HEK293 (cell line): ENCODE measurements at regions not wholly inside any gene's neighbourhood (a gene's known extent, or its start where the extent isn't known, plus 50 kb on each side); places are given as distances from the start of the nearest gene placed in this dataset.

ENCODE experiments used
- CTCF ChIA-PET: fragments of 350-600 bp; formaldehyde crosslinking; extraction: SDS; loops from one replicate; lab custom pipeline; 2021; ENCODE audit warnings: antibody characterized with exemption; lab: Yijun Ruan, JAX
- POLR2A ChIA-PET: fragments of 300-600 bp; formaldehyde crosslinking; extraction: SDS; loops from one replicate; lab custom pipeline; 2020; ENCODE audit warnings: antibody characterized with exemption, inconsistent platforms; lab: Yijun Ruan, JAX
- H3K27ac ChIP-seq: fragments of 200-500 bp; sonication (Bioruptor generic); 2 replicates; pipeline ENCODE4 v1.5.1; 2014; ENCODE audit warnings: low read depth, low read length, control low read depth, inconsistent platforms; ENCODE audit errors: extremely low read depth
- H3K36me3 ChIP-seq, 2 experiments: fragments of 200-500 bp in 1 of 2; sonication (Bioruptor generic) in 1 of 2; 1 replicate in 1 of 2; 2 replicates in 1 of 2; pipeline ENCODE4 v1.5.1; 2014 to 2017; ENCODE audit warnings: inconsistent platforms in 2 of 2, low read length in 2 of 2; ENCODE audit not compliant: control insufficient read depth in 2 of 2, insufficient read depth in 1 of 2
- H3K4me1 ChIP-seq: fragments of 200-500 bp; sonication (Bioruptor generic); 2 replicates; pipeline ENCODE4 v1.5.1; 2014; ENCODE audit warnings: mild to moderate bottlenecking, low read length, inconsistent platforms; ENCODE audit not compliant: control insufficient read depth, insufficient read depth
- H3K4me3 ChIP-seq: 2 replicates; pipeline ENCODE4 v1.5.1; 2011; ENCODE audit warnings: low read depth, mild to moderate bottlenecking, control low read depth, low read length, moderate library complexity
- H3K9me3 ChIP-seq: fragments of 200-500 bp; sonication (Bioruptor generic); 2 replicates; pipeline ENCODE4 v1.5.1; 2014; ENCODE audit warnings: low read depth, low read length, inconsistent platforms; ENCODE audit not compliant: control insufficient read depth, insufficient read depth
- IKZF3 ChIP-seq: fragments of 450-650 bp; IDR thresholded peaks from 2 replicates; pipeline ENCODE4 v1.5.0; 2018; ENCODE audit warnings: missing biosample characterization, mild to moderate bottlenecking, missing genetic modification characterization, moderate library complexity
- RBAK ChIP-seq: fragments of 450-650 bp; formaldehyde crosslinking; IDR thresholded peaks from 2 replicates; pipeline ENCODE4 v1.5.1; 2016; ENCODE audit warnings: missing biosample characterization, missing genetic modification characterization
- ZBTB7A ChIP-seq: fragments of 450-650 bp; formaldehyde crosslinking; IDR thresholded peaks from 2 replicates; pipeline ENCODE4 v1.5.1; 2016; ENCODE audit warnings: low read depth, missing biosample characterization, missing genetic modification characterization
- ZBTB8A ChIP-seq: fragments of 450-650 bp; formaldehyde crosslinking; IDR thresholded peaks from 2 replicates; pipeline ENCODE4 v1.5.1; 2016; ENCODE audit warnings: missing biosample characterization, missing genetic modification characterization
- ZNF211 ChIP-seq: fragments of 450-650 bp; formaldehyde crosslinking; IDR thresholded peaks from 2 replicates; pipeline ENCODE4 v1.5.1; 2016; ENCODE audit warnings: low read depth, missing biosample characterization, missing genetic modification characterization
- ZNF311 ChIP-seq: fragments of 450-650 bp; formaldehyde crosslinking; IDR thresholded peaks from 2 replicates; pipeline ENCODE4 v1.5.1; 2017; ENCODE audit warnings: missing biosample characterization, missing genetic modification characterization, borderline replicate concordance
- ZNF350 ChIP-seq: fragments of 450-650 bp; formaldehyde crosslinking; IDR thresholded peaks from 2 replicates; pipeline ENCODE4 v1.5.0; 2017; ENCODE audit warnings: missing biosample characterization, mild to moderate bottlenecking, missing genetic modification characterization
- ZNF433 ChIP-seq: fragments of 450-650 bp; formaldehyde crosslinking; IDR thresholded peaks from 2 replicates; pipeline ENCODE4 v1.5.1; 2016; ENCODE audit warnings: missing biosample characterization, missing genetic modification characterization, low read depth
- ZNF488 ChIP-seq: fragments of 450-650 bp; formaldehyde crosslinking; IDR thresholded peaks from 2 replicates; pipeline ENCODE4 v1.5.1; 2016; ENCODE audit warnings: missing biosample characterization, missing genetic modification characterization
- ZNF513 ChIP-seq: fragments of 450-650 bp; IDR thresholded peaks from 2 replicates; pipeline ENCODE4 v1.5.1; 2018; ENCODE audit warnings: missing biosample characterization, missing genetic modification characterization
- ZNF529 ChIP-seq: fragments of 450-650 bp; formaldehyde crosslinking; IDR thresholded peaks from 2 replicates; pipeline ENCODE4 v1.5.1; 2017; ENCODE audit warnings: missing genetic modification characterization, missing biosample characterization; ENCODE audit not compliant: insufficient replicate concordance
- ZNF530 ChIP-seq: fragments of 450-650 bp; formaldehyde crosslinking; IDR thresholded peaks from 2 replicates; pipeline ENCODE4 v1.5.1; 2016; ENCODE audit warnings: low read depth, missing biosample characterization, missing genetic modification characterization
- ZNF561 ChIP-seq: fragments of 450-650 bp; IDR thresholded peaks from 2 replicates; pipeline ENCODE4 v1.5.1; 2018; ENCODE audit warnings: missing biosample characterization, missing genetic modification characterization, borderline replicate concordance
- ZNF658 ChIP-seq: fragments of 450-650 bp; formaldehyde crosslinking; IDR thresholded peaks from 2 replicates; pipeline ENCODE4; 2016; ENCODE audit warnings: missing biosample characterization, missing genetic modification characterization
- ZNF701 ChIP-seq: fragments of 450-650 bp; formaldehyde crosslinking; IDR thresholded peaks from 2 replicates; pipeline ENCODE4 v1.5.1; 2016; ENCODE audit warnings: missing biosample characterization, missing genetic modification characterization
- ZNF792 ChIP-seq: fragments of 450-650 bp; formaldehyde crosslinking; IDR thresholded peaks from 2 replicates; pipeline ENCODE4 v1.5.1; 2016; ENCODE audit warnings: missing biosample characterization, missing genetic modification characterization
- ZNF830 ChIP-seq: fragments of 450-650 bp; IDR thresholded peaks from 2 replicates; pipeline ENCODE4 v1.5.0; 2018; ENCODE audit warnings: missing biosample characterization, missing genetic modification characterization, low read depth, mild to moderate bottlenecking, moderate library complexity
- ZNF843 ChIP-seq: fragments of 450-650 bp; formaldehyde crosslinking; IDR thresholded peaks from 2 replicates; pipeline ENCODE4 v1.5.1; 2016; ENCODE audit warnings: missing biosample characterization, missing genetic modification characterization
- ZSCAN23 ChIP-seq: fragments of 450-650 bp; formaldehyde crosslinking; IDR thresholded peaks from 2 replicates; pipeline ENCODE4 v1.5.1; 2016; ENCODE audit warnings: missing biosample characterization, missing genetic modification characterization
- ZSCAN4 ChIP-seq: fragments of 450-650 bp; formaldehyde crosslinking; IDR thresholded peaks from 2 replicates; pipeline ENCODE4 v1.5.1; 2017; ENCODE audit warnings: missing biosample characterization, missing genetic modification characterization
- TF ChIP-seq, protein P1 (sequence below): fragments of 450-650 bp; formaldehyde crosslinking; conservative IDR thresholded peaks from 2 replicates; pipeline ENCODE4 v1.5.1; 2016; ENCODE audit warnings: low read depth, missing biosample characterization, missing genetic modification characterization

DNA sequence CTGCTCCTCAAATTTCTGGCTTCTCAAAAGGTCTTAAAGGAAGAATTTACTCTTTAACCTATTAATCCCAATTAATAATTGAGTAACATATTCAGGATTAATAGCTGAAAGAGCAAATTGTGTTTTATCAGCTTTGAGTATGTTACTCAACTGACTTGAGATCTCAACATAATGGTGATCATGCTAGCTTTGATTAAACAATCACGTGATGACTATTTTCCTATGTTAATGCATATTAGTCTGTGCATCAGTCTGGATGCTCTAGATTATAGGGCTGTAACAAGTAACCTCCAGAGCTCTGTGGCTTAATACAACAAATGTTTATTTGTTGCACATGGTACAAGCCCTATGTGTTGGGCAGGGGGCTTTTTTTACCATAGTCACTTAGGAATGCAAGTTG, 313.4 kb upstream of the BTBD3 start:
- ChIA-PET POLR2A (interaction anchor here (0.5 kb wide), 1 partner anchor 9 kb away, joined by 3 read pairs; no protein-coding TSS in a partner anchor), CTCF (no interaction called here)
- no peak overlapping the region for H3K4me3 ChIP-seq
- H3K9me3 ChIP-seq, result no peaks in the 10 kb centered on the region
- no peak overlapping the region for H3K27ac ChIP-seq
- no peaks in the 10 kb centered on the region for H3K4me1 ChIP-seq
- TF ChIP-seq ZNF211 (tag by site-specific recombination), result no peak
- TF ChIP-seq ZNF311 (tag by site-specific recombination), result no peak
- no peak for TF ChIP-seq ZNF513 (tag by site-specific recombination)
- no peak for TF ChIP-seq ZNF561 (tag by site-specific recombination)
- TF ChIP-seq ZSCAN23 (tag by site-specific recombination), result no peak
- no peak for TF ChIP-seq ZNF701
- no peak for TF ChIP-seq ZNF843 (tag by site-specific recombination)
- no peak for TF ChIP-seq ZNF830 (tag by site-specific recombination)
- no peak for TF ChIP-seq ZNF792 (tag by site-specific recombination)
- no peaks in the 10 kb centered on the region for H3K36me3 ChIP-seq

DNA sequence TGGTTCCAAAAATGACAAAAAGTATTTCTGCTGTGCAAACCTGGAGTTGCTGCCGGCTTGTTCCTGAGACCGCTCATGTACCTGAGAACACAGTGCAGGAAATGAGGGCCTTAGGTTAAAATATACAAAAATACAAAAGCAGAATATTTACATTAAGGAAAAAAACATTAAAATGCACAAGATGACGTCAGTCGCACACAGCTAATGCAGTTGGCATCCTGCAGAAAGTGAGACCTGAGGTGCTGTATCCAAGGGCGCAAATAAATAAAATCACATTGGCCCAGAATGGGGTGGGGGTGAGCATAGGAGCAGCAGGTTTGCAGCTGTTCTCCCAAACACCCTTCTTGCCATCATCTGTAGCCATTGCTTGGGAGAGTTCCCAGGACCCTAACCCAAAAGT, 310.6 kb upstream of the BTBD3 start:
- Histone ChIP-seq H3K4me3 (no peak overlapping the region), H3K9me3 (no peaks in the 10 kb centered on the region), H3K27ac (no peak overlapping the region), H3K4me1 (no peaks in the 10 kb centered on the region), H3K36me3 (no peaks in the 10 kb centered on the region)
- CTCF ChIA-PET, result no interaction called here
- POLR2A ChIA-PET, result no interaction called here
- TF ChIP-seq ZNF350 (tag by site-specific recombination) (no peak), ZNF529 (tag by site-specific recombination) (no peak), ZBTB7A (no peak), ZNF513 (tag by site-specific recombination) (no peak), IKZF3 (tag by site-specific recombination) (no peak)

DNA sequence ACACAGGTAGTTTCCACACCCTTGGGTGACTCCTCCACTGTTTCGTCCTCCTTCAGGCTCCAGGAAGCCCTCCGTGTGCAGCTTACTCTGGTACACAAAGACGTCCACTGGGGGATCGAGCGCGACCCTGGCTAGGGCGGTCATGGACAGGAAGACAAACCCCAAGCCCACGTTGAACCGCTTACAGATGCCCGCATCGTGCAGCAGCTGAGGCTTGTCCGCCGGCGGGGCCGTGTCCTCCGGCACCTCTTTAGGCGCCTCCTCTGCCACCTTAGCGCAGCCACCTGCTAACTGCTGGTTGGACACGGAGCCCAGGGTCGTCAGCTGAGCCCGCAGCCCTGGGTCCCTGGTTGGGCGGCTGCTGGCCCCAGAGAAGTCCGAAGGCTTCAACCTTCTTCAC, 309.0 kb upstream of the BTBD3 start:
- CTCF ChIA-PET, result no interaction called here
- no peaks in the 10 kb centered on the region for H3K36me3 ChIP-seq
- H3K9me3 ChIP-seq, result no peaks in the 10 kb centered on the region
- no peaks in the 10 kb centered on the region for H3K4me1 ChIP-seq
- POLR2A ChIA-PET, result no interaction called here
- H3K4me3 ChIP-seq, result no peak overlapping the region
- no peak overlapping the region for H3K27ac ChIP-seq
- TF ChIP-seq ZNF658 (tag by site-specific recombination) (no peak), ZSCAN4 (tag by site-specific recombination) (no peak), RBAK (tag by site-specific recombination) (no peak), ZNF488 (tag by site-specific recombination) (no peak), ZNF530 (tag by site-specific recombination) (no peak), ZNF513 (tag by site-specific recombination) (no peak), ZBTB8A (tag by site-specific recombination) (no peak), ZNF433 (no peak)
- TF ChIP-seq, protein P1, sequence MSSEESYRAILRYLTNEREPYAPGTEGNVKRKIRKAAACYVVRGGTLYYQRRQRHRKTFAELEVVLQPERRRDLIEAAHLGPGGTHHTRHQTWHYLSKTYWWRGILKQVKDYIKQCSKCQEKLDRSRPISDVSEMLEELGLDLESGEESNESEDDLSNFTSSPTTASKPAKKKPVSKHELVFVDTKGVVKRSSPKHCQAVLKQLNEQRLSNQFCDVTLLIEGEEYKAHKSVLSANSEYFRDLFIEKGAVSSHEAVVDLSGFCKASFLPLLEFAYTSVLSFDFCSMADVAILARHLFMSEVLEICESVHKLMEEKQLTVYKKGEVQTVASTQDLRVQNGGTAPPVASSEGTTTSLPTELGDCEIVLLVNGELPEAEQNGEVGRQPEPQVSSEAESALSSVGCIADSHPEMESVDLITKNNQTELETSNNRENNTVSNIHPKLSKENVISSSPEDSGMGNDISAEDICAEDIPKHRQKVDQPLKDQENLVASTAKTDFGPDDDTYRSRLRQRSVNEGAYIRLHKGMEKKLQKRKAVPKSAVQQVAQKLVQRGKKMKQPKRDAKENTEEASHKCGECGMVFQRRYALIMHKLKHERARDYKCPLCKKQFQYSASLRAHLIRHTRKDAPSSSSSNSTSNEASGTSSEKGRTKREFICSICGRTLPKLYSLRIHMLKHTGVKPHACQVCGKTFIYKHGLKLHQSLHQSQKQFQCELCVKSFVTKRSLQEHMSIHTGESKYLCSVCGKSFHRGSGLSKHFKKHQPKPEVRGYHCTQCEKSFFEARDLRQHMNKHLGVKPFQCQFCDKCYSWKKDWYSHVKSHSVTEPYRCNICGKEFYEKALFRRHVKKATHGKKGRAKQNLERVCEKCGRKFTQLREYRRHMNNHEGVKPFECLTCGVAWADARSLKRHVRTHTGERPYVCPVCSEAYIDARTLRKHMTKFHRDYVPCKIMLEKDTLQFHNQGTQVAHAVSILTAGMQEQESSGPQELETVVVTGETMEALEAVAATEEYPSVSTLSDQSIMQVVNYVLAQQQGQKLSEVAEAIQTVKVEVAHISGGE (tag by site-specific recombination), result no peak
